GM18951 (cell line): ENCODE measurements at regions not wholly inside any gene's neighbourhood (a gene's known extent, or its start where the extent isn't known, plus 50 kb on each side); places are given as distances from the start of the nearest gene placed in this dataset.
"Not testable (repeated sequence)": the region's sequence is repeated elsewhere in the genome, so short reads cannot be mapped to it uniquely, and the experiment has no call there.

Source experiments
- POLR2A ChIP-seq: IDR thresholded peaks from 4 replicates; pipeline ENCODE4 v1.6.1; 2011; ENCODE audit warnings: mild to moderate bottlenecking; ENCODE audit not compliant: insufficient read length, insufficient read depth; ENCODE audit errors: extremely low read depth
- in situ Hi-C: fragments of 300-500 bp; cut with MboI; formaldehyde crosslinking; loops from one replicate; pipeline ENCODE4 v1.12.0; 2022; ENCODE audit warnings: low sequenced_read_pairs, mixed read lengths, inconsistent platforms; ENCODE audit not compliant: unreplicated experiment

DNA sequence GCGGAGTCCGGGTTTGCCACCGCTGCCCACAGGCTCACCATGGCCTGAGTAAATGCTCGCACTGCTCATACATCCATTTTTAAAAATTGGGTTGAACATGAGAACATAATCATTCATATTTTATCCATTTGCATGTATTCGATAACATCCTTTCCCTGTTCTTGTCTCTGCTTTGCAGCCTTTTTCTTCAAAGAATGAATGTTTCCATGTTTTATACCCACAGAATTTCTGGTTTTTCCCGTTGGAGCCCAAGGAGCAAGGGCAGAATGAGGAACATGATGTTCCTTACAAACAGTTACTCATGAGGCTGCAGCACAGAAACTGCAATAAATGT is 146.5 kb downstream of the CCDC74A start:
- TF ChIP-seq POLR2A: no peak
- in situ Hi-C loops: loop anchor here (10.0 to 25.0 kb wide), 2 partner anchors 259 to 512 kb away; no protein-coding TSS in a partner anchor

DNA sequence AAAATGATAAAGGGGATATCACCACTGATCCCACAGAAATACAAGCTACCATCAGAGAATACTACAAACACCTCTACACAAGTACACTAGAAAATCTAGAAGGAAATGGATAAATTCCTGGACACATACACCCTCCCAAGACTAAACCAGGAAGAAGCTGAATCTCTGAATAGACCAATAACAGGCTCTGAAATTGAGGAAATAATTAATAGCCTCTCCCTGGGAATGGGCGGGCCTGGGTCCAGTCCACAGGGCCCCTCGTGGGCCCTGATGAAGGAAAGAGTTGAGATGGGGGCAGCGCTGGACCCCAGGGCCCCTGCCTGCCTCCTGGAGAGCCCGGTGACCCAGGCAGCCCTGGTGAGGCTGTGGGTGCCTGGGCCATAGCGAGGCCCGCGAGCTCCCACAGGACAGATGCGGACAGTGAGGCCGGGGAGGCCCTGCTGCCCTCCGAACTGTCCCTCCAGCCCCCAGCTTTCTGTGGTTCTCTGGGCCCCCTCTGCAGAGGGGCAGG is 154.0 kb downstream of the CCDC74A start:
- in situ Hi-C loops: not testable (repeated sequence)

GRCh38 chr2:131682122-131682944 is 154.6 kb downstream of the CCDC74A start:
- in situ Hi-C loops: no loop called here
- TF ChIP-seq POLR2A: peak; percentile 80

DNA sequence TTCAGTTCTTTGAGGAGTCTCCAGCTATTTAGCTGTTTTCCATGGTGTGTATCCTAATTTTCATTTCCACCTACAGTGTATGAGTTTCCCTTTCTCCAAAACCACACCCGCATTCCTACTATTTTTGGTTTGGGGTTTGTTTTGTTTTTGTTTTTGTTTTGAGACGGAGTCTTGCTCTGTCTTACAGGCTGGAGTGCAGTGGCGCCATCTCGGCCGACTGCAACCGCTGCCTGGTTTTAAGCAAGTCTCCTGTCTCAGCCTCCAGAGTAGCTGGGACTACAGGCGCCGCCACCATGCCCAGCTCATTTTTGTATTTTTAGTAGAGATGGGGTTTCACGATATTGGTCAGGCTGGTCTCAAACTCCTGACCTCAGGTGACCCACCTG is 155.2 kb downstream of the CCDC74A start:
- in situ Hi-C loops: not testable (repeated sequence)

GRCh38 chr2:131684631-131685316 is 157.1 kb downstream of the CCDC74A start:
- in situ Hi-C loops: not testable (repeated sequence)

DNA sequence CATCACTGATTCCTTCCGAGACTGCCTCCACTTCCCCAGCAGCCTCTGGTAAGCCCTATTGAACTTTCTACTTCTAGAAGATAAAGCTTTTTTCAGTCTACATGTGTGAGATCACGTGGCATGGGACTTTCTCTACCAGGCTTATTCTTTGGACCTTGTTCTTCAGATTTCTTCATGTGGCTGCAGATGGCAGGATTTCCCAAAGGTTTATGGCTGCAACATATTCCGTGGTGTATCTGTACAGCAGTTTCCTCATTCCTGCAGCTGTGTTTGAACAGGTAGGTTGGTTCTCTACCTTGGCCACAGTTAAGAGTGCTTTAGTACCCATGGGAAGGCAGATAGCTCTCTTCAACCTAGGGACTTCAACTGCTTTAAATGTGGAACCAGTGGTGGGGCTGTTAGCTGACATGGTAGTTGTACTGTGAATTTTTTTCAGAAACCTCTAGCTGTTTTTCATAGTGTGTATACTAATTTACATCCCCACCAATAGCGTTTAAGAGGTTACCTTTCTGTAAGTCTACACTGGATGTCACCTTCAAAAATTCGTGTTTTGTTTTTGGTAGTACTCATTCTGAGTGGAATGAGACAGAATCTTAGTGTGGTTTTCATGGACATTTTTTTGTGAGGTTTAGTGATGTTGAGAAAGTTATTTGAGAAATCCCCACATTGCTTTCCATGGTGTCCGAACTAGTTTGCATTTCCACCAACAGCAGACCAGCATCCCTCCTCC is 158.6 kb downstream of the CCDC74A start:
- in situ Hi-C loops: not testable (repeated sequence)

- in situ Hi-C loops: not testable (repeated sequence)
Measured at GRCh38 chr2:131686894-131687238, 159.2 kb downstream of the CCDC74A start.

DNA sequence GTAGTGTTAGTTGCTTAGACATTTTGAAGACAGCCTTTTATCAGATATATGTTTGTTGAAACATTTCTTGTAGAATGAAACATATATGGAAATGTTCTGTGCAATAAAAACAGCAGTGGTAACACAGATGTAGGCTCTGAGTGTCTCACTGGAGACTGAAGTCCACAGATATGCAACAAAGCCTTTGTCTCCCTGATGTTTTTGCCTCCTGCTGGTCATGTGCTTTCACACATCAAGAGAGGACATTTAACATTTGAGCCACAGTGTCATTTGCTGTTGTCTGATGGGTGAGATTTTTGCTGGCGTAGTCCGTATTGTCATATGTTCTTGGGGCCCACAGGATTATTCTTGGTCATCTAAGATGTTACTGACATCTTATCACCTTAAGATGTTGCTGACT is 161.4 kb downstream of the CCDC74A start:
- in situ Hi-C loops: not testable (repeated sequence)

DNA sequence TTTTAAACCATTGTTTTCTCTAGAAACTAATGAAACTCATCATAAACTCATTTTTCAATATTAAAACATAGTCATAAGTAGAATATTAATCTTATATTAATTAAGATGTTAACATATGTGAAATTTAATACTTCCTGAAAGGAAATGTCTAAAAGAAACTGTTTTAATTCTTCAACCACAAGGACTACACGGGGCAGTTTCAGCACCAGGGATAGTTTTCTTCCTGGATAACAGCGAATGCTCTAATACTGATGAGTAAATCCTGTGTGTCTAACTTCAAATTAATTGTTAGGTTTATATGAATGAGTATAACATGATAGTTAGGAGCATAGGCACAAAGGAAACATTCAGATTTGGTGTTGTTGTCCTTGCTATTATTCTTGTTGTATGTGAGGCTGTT is 183.6 kb downstream of the CCDC74A start:
- in situ Hi-C loops: not testable (repeated sequence)

GRCh38 chr2:131717907-131718306 is 190.2 kb downstream of the CCDC74A start:
- in situ Hi-C loops: not testable (repeated sequence)

GRCh38 chr2:131721163-131721562 is 193.5 kb downstream of the CCDC74A start:
- in situ Hi-C loops: not testable (repeated sequence)

DNA sequence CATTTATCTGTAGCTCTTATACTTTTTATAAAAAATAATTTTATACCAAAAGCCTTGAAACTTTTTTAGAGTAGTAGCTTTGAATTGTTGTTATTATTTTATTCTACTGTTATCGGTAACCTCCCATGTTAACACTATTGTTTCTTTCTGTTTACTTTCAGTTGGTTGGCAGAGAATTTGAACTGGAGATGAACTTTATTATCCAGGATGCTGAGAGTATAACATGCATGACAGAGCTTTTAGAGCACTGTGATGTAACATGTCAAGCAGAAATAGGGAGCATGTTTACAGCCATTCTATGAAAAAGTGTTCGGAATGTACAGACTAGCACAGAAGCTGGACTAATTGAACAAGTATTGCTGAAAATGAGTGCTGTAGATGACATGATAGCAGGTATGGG is 194.6 kb downstream of the CCDC74A start:
- in situ Hi-C loops: not testable (repeated sequence)

GRCh38 chr2:131724019-131724418 is 196.3 kb downstream of the CCDC74A start:
- in situ Hi-C loops: no loop called here

DNA sequence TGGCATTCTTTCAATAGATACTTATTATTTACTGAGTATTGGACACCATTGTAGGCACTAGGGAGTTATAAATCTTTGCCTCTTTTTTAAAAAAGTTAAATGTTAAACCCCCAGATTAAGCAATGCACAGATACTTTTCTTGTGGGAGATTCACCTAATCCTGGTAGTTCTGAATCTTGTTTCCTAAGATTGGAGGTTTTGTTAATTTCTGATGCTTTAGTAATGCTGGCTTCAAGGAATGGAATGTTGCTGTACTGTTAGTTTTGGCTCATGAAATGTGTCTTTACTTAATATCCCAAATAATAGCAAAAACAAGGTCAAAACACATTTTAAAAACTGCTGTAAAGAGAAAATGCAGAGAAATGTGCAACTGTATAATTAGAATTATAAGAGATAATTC is 200.8 kb downstream of the CCDC74A start:
- in situ Hi-C loops: not testable (repeated sequence)

More at GRCh38 chr2:131724019-131724418, 196.3 kb downstream of the CCDC74A start:
- no peak for TF ChIP-seq POLR2A

DNA sequence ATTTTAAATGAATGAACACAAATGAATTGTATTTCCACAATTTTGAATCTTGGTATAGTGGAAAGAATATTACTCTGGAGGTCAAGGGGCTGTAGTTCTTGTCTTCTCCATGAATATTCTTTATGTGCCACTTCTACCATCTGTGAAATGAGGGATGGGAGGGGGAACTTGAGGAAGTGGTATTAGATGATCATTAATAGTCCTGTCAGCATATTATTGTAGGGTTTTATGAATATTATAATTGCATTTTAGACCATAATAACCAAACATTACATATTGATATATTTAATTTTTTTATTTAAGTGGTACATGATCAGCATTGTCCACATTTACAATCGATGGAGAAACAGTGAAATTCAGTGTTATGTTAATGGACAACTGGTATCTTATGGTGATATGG is 205.8 kb downstream of the CCDC74A start:
- in situ Hi-C loops: not testable (repeated sequence)

DNA sequence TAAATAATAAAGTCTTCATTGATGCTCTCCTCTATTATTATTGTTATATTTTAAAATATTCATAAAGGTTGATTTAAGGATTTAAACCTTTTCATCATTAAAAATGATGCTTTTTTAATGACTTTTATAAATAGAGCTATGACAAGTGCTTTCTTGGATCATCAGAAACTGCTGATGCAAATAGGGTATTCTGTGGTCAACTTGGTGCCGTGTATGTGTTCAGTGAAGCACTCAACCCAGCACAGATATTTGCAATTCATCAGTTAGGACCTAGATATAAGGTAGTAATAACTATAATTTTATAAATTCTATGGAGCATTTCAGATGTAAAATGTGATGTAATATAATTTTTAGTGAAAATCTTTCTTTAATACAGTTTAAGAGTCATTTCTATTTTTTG is 208.7 kb downstream of the CCDC74A start:
- in situ Hi-C loops: not testable (repeated sequence)

GRCh38 chr2:131738533-131738932 is 210.8 kb downstream of the CCDC74A start:
- in situ Hi-C loops: not testable (repeated sequence)

DNA sequence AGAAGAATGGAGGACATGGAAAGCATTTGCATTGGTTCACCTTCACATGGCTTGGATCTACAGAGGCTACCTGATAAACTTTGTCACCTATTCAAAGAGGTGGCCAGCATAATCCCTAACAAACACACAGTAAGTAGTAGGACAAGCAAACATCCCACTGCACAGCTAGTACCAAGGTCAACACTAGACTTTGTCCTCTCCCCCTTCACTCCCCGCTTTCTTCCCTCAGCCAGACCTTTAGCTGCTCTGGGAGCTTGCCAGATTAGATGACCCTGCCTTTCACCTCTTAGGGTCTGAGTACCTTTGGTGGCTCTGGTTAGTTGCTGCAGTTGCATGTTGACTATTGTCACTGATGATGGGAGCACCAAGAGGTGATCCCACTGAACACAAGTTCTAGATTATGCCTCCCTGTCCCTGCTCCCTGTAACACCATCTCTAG is 211.3 kb downstream of the CCDC74A start:
- in situ Hi-C loops: not testable (repeated sequence)
